ENCODE measurements at regions not wholly inside any gene's neighbourhood (a gene's known extent, or its start where the extent isn't known, plus 50 kb on each side); places are given as distances from the start of the nearest gene placed in this dataset.
"Not testable (repeated sequence)": the region's sequence is repeated elsewhere in the genome, so short reads cannot be mapped to it uniquely, and the experiment has no call there.

DNA sequence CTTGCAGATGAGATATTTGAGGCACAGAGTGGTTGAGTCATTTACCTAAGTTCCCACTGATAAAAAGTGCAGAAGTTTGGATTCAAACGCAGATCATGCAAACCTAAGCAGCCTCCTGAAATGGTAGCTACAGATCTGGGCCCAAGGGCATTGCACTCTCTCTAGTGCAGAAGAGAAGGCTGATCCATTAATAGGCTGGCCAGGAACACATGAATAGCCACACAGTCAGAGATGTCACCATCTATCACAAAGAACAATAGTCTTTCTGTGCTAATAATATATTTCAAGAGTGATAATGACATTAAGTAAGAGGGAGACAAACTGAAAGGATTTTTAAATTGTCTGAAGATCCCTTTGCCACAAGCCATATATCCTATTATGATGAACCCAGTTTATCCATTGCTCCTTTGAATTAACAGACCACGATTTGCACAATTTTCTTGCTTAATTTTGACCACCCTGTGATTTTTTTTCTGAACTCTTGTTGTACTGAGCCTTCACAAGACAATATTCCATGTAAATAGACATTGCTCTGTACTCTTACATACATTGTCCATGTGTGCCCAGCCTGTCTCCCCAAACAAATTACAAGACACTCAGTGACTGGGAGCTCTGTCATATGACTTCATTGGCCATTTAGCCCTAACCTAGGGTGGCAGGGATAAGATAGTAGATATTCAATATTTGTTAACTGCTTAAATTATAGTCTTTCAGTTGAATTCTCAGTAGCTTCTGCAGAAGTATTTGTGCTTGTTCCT lies 112.4 kb upstream of the RBPJ start:
- H3K4me1 Mint-ChIP-seq, result peaks cover 19% of the 10 kb centered on the region
- no peaks in the 10 kb centered on the region for H3K36me3 Mint-ChIP-seq (ENCODE audit: insufficient read depth)
- H3K9me3 Mint-ChIP-seq, result no peaks in the 10 kb centered on the region
- ATAC-seq (replicated peaks; ENCODE audit: extremely low read depth, poor library complexity, severe bottlenecking) (no peak), DNase-seq (ENCODE audit: low spot score in 2 of 2) (no peak)
- peaks cover 18% of the 10 kb centered on the region for H3K27me3 Mint-ChIP-seq
- H3K4me3 Mint-ChIP-seq, result no peak overlapping the region
- no peak overlapping the region for H3K27ac Mint-ChIP-seq (ENCODE audit: low read depth)

DNA sequence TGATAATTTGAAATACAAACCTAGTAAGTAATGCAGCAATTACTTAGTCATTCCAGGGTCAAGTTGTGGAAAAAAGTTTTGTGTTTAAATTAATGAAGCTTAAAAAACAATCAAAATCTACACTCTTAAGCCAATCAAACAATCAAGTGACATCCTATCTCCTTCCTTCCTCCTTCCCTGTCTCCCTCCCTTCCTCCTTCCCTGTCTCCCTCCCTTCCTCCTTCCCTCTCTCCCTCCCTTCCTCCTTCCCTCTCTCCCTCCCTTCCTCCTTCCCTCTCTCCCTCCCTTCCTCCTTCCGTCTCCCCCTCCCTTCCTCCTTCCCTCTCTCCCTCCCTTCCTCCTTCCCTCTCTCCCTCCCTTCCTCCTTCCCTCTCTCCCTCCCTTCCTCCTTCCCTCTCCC lies 111.4 kb upstream of the RBPJ start:
- not testable (repeated sequence) for H3K9me3 Mint-ChIP-seq, H3K4me3 Mint-ChIP-seq

DNA sequence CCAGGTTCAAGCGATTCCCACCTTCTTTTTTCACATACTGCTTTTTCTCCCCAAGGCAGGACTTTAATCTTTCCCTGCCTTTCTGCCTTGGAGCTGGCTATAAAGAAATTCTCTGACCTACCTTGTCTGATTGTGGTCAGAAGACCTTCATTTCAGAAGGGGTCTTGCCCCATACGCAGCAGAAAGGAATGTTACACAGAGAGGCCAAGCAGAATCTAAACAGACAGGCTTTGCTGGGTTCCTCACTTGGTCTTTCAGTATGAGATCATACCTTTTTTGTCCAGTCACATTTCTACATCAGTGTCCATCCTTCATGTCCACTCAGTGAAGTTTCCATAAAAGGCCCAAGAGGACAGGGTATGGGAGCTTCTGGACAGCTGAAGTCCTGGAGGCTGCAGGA lies 108.3 kb upstream of the RBPJ start:
- Mint-ChIP-seq H3K4me1 (peaks cover 25% of the 10 kb centered on the region), H3K4me3 (no peak overlapping the region), H3K9me3 (no peaks in the 10 kb centered on the region), H3K27ac (ENCODE audit: low read depth) (no peak overlapping the region), H3K36me3 (ENCODE audit: insufficient read depth) (no peaks in the 10 kb centered on the region), H3K27me3 (peaks cover 18% of the 10 kb centered on the region)
- ATAC-seq (replicated peaks; ENCODE audit: extremely low read depth, poor library complexity, severe bottlenecking), result no peak
- DNase-seq (ENCODE audit: low spot score in 2 of 2), result no peak

More for the DNA sequence above, 111.4 kb upstream of the RBPJ start:
- Mint-ChIP-seq H3K27me3 (peaks cover 18% of the 10 kb centered on the region), H3K4me1 (peaks cover 19% of the 10 kb centered on the region)
- not testable (repeated sequence) for ATAC-seq (replicated peaks; ENCODE audit: extremely low read depth, poor library complexity, severe bottlenecking); DNase-seq (ENCODE audit: low spot score in 2 of 2); H3K27ac Mint-ChIP-seq (ENCODE audit: low read depth); H3K36me3 Mint-ChIP-seq (ENCODE audit: insufficient read depth)

DNA sequence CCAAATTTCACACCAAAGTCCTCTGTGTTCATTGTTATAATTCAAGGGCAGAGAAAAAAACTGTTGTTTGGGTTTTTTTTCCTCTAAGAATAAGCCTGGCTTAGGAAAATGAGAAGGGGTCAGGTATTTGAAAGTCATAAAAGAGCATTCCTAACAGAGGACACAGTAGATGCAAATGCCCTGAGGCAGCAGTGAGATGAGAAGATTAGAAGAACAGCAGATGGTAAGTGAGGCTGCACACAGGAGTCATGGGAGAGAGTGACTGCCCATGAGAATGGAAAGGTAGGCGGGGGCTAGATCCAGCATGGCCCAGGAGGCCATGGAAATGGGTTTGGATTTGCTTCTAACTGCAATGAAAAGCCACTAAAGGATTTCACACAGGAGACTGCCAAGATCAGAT lies 107.5 kb upstream of the RBPJ start:
- Mint-ChIP-seq H3K9me3 (no peaks in the 10 kb centered on the region), H3K36me3 (ENCODE audit: insufficient read depth) (peaks cover 1% of the 10 kb centered on the region), H3K4me1 (peaks cover 25% of the 10 kb centered on the region), H3K4me3 (no peak overlapping the region), H3K27me3 (peaks cover 18% of the 10 kb centered on the region), H3K27ac (ENCODE audit: low read depth) (peak overlapping the region; percentile 27)
- no peak for DNase-seq (ENCODE audit: low spot score in 2 of 2)
- no peak for ATAC-seq (replicated peaks; ENCODE audit: extremely low read depth, poor library complexity, severe bottlenecking)

DNA sequence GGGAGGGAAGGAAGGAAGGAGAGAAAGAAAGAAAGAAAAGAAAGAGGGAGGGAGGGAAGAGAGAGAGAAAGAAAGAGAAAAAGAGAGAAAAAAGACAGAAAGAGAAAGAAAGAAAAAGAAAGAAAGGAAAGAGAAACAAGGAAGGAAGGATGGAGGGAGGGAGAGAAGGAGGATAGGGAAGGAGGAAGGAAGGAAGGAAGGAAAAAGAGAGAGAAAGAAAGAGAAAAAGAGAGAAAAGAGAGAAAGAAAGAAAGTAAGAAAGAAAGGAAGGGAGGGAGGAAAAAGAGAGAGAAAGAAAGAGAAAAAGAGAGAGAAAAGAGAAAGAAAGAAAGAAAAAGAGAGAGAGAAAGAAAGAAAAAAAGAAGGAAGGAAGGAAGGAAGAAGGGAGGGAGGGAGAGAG lies 105.8 kb upstream of the RBPJ start:
- DNase-seq (ENCODE audit: low spot score in 2 of 2), result no peak
- H3K27ac Mint-ChIP-seq (ENCODE audit: low read depth), result no peak overlapping the region
- H3K4me3 Mint-ChIP-seq, result no peak overlapping the region
- no peak for ATAC-seq (replicated peaks; ENCODE audit: extremely low read depth, poor library complexity, severe bottlenecking)
- peaks cover 25% of the 10 kb centered on the region for H3K4me1 Mint-ChIP-seq
- no peaks in the 10 kb centered on the region for H3K9me3 Mint-ChIP-seq
- H3K27me3 Mint-ChIP-seq, result peaks cover 11% of the 10 kb centered on the region
- H3K36me3 Mint-ChIP-seq (ENCODE audit: insufficient read depth), result peaks cover 1% of the 10 kb centered on the region

DNA sequence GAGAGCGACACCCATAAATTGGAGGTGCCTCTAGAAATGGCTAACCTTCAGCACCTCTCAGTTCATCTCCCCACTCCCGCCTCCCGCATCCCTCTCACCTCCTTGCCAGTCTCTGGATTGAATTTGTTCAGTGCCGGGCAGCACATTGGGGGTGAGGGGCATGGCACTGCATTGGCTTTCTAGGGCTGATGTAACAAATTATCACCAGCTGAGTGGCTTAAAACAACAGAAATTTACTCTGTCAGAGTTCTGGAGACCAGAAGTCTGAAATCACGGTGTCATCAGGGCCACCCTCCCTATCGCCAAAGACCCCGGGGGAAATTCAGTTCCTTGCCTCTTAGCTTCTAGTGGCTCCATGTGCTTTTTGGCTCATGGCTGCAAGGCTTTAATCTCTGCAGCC lies 105.1 kb upstream of the RBPJ start:
- peaks cover 1% of the 10 kb centered on the region for H3K36me3 Mint-ChIP-seq (ENCODE audit: insufficient read depth)
- ATAC-seq (replicated peaks; ENCODE audit: extremely low read depth, poor library complexity, severe bottlenecking) (no peak), DNase-seq (ENCODE audit: low spot score in 2 of 2) (no peak)
- peaks cover 25% of the 10 kb centered on the region for H3K4me1 Mint-ChIP-seq
- no peaks in the 10 kb centered on the region for H3K9me3 Mint-ChIP-seq
- H3K27me3 Mint-ChIP-seq, result peaks cover 4% of the 10 kb centered on the region
- H3K27ac Mint-ChIP-seq (ENCODE audit: low read depth), result peak overlapping the region; percentile 12
- no peak overlapping the region for H3K4me3 Mint-ChIP-seq

DNA sequence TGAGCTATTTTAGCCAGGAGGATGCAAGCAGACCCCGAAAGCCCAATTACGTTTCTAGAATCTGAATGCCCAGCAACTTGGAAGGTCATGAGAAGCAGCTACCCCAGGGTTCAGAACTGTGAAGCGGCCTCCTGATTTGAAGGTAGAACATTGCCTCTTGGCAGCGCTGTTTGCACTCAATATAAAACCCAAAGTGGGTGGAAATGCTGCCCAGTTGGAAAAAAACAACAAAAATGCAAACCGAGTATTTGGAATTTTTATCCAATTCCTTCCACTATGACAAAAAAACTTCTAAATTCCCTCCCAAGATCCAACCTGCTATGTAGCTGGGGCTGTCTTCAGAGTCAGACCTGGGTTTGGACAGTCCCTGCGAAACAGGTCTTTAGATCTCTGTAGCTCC lies 103.3 kb upstream of the RBPJ start:
- H3K4me3 Mint-ChIP-seq, result no peak overlapping the region
- H3K36me3 Mint-ChIP-seq (ENCODE audit: insufficient read depth), result peaks cover 1% of the 10 kb centered on the region
- no peaks in the 10 kb centered on the region for H3K27me3 Mint-ChIP-seq
- peaks cover 5% of the 10 kb centered on the region for H3K9me3 Mint-ChIP-seq
- ATAC-seq (replicated peaks; ENCODE audit: extremely low read depth, poor library complexity, severe bottlenecking), result no peak
- H3K27ac Mint-ChIP-seq (ENCODE audit: low read depth), result no peak overlapping the region
- H3K4me1 Mint-ChIP-seq, result peaks cover 25% of the 10 kb centered on the region
- DNase-seq (ENCODE audit: low spot score in 2 of 2), result no peak

DNA sequence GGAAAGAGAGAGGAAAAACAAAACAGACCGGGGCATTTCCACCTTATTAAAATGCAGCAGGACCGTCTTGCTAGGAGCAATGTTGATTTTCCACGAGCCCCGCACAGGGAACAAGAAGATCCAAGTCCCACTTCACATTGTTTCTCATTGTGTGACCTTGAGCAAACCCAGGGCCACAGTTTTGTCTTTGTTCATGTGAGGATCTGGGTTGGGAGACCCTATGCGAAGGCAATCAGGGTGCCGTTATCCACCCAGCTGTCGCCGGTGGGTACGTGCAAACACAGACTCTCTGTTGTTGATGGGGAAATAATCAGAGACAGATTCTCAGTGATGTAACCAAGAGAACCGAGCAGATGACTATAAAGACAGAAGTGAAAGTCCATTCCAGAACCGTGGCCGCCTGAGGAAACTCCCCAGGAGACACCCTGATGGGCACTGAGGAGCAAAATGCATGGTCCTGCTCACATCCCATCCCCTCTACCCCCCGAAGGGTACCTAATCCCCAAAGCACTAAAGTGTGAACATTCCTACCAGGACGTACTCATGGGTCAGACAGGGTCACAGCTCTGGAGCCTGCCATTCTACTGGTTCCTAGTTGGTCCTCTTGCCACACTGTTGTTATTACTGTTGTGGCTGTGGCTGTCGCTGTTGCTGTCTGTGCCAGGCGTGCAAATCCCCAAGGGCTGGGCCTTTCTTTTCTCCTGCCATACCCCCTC lies 102.7 kb upstream of the RBPJ start:
- H3K9me3 Mint-ChIP-seq, result peaks cover 5% of the 10 kb centered on the region
- DNase-seq (ENCODE audit: low spot score in 2 of 2), result no peak

DNA sequence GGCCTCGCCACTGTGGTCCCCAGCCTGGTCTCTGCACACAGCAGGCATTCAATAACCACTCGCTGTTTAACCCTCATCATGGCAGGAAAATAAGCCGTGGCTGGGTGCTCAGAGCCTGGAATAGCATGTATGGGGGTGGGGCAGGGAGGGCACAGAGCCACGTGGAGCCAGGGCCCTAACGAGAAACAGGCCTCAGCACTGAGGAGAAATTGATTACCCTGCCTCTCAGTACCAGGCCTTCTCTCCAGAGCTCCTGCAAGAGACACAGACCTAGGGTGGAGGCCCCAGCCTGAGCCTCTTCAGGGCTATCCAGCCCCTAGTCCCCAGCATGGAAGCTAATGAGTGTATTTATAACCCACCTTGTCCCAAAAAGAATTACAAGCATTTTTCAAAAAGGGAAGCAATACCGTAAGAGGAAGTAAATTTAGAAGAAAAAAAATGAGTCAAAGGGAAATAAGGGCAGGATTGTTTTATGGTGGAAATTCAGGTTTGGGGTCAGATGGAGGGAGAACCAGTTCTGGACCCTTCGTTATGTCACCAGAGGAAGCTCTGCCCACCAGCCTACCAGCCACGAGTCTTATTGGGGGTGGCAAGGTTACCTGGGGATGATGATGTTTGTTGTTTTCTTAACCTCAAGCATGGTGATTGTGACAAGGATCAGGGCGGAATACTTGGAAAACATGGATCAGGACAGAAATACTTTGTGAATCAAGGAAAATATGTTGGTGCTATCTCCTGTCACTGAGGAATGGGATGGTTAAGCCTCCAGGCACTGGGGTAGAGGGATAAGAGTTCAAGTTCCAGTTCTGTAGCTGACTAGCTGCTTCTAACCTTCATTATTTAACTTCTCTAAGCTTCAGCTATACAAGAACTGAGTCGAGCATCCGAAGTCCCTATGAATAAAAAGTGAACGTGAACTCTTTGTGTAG lies 101.9 kb upstream of the RBPJ start:
- Mint-ChIP-seq H3K4me3 (no peak overlapping the region), H3K27me3 (no peaks in the 10 kb centered on the region), H3K9me3 (peaks cover 5% of the 10 kb centered on the region), H3K36me3 (ENCODE audit: insufficient read depth) (peaks cover 1% of the 10 kb centered on the region), H3K27ac (ENCODE audit: low read depth) (no peak overlapping the region), H3K4me1 (peaks cover 16% of the 10 kb centered on the region)
- no peak for DNase-seq (ENCODE audit: low spot score in 2 of 2)
- ATAC-seq (replicated peaks; ENCODE audit: extremely low read depth, poor library complexity, severe bottlenecking), result no peak

More for the DNA sequence above, 102.7 kb upstream of the RBPJ start:
- no peak overlapping the region for H3K27ac Mint-ChIP-seq (ENCODE audit: low read depth)
- ATAC-seq (replicated peaks; ENCODE audit: extremely low read depth, poor library complexity, severe bottlenecking), result no peak
- no peaks in the 10 kb centered on the region for H3K27me3 Mint-ChIP-seq
- peaks cover 1% of the 10 kb centered on the region for H3K36me3 Mint-ChIP-seq (ENCODE audit: insufficient read depth)
- peaks cover 24% of the 10 kb centered on the region for H3K4me1 Mint-ChIP-seq
- H3K4me3 Mint-ChIP-seq, result no peak overlapping the region

DNA sequence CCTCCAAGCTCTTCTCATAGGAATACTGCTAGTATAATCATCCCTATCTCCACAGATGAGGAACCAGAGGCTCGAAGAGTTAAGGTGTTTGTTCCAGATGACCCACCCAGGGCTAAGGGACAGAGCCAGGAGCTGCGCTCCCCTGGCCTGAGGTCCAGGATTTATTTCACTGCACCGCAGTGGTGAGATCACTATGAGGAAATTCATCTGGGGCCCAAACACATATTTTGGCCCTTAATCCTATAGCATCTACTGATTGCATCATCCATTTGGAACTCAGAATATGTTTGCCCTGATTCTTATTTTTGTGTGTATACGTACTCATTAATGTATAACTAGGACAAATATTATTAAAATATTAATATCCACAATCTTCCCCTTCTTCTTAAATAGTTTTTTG lies 100.1 kb upstream of the RBPJ start:
- ATAC-seq (replicated peaks; ENCODE audit: extremely low read depth, poor library complexity, severe bottlenecking) (no peak), DNase-seq (ENCODE audit: low spot score in 2 of 2) (no peak)
- peaks cover 6% of the 10 kb centered on the region for H3K4me1 Mint-ChIP-seq
- no peak overlapping the region for H3K27ac Mint-ChIP-seq (ENCODE audit: low read depth)
- H3K36me3 Mint-ChIP-seq (ENCODE audit: insufficient read depth), result peaks cover 1% of the 10 kb centered on the region
- no peak overlapping the region for H3K4me3 Mint-ChIP-seq
- peaks cover 5% of the 10 kb centered on the region for H3K9me3 Mint-ChIP-seq
- H3K27me3 Mint-ChIP-seq, result no peaks in the 10 kb centered on the region

DNA sequence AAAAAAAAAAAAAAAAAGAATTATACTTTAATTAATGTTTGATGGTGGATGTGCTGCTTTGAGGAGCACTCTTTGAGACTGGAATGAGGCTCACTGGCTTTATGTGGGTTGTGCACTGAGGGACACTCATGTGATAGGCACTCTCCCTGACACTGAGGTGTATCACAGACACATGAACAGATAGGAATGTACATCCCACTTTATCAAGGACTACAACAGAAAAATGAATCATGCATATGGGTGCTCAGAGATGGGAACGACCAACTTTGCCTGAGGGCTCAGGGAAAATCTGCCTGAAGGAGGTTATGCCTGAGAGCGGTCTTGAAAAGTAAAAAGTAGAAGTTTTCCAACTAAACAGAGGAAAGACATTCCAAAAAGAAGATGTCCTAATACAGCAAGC lies 97.7 kb upstream of the RBPJ start:
- no peaks in the 10 kb centered on the region for H3K27me3 Mint-ChIP-seq

DNA sequence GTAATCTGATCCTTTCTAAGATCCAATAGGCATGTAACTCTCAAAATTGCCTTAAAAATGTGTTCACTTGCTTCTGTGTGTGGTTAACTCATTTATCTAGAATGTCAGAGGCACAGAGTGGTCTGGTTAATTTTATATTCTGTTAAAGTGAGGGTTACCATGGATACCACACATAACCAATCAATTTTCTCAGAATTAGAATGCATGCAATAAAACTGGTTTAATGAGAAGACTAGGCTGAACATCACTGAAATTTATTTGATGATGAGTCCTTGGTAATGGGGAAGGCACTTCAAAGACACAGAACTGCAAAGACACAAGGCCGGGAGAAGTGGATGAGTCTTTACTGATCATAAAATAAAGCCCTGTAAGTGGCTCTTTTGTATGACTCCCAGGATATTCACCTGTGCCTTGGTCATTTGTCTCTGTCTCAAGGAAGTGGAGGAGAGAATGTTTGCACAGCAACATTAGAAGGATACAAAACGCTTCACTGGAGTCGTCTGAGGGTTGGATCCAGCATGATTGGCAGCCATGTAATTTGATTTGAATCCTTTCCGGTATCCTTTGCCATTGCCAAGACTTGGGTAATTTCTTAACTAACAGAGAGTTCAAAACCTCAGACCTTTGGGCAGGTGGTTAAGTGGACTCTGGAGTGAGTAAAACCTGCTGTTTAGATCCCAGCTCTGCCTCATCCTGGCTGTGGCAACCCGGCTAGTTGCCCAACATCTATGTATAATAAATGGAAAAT lies 94.0 kb upstream of the RBPJ start:
- ATAC-seq (replicated peaks; ENCODE audit: extremely low read depth, poor library complexity, severe bottlenecking), result no peak
- H3K9me3 Mint-ChIP-seq, result no peaks in the 10 kb centered on the region
- H3K4me1 Mint-ChIP-seq, result no peaks in the 10 kb centered on the region
- no peaks in the 10 kb centered on the region for H3K36me3 Mint-ChIP-seq (ENCODE audit: insufficient read depth)
- DNase-seq (ENCODE audit: low spot score in 2 of 2), result no peak
- no peak overlapping the region for H3K27ac Mint-ChIP-seq (ENCODE audit: low read depth)
- H3K27me3 Mint-ChIP-seq, result no peaks in the 10 kb centered on the region
- no peak overlapping the region for H3K4me3 Mint-ChIP-seq

More for the DNA sequence above, 97.7 kb upstream of the RBPJ start:
- Mint-ChIP-seq H3K4me1 (no peaks in the 10 kb centered on the region), H3K36me3 (ENCODE audit: insufficient read depth) (no peaks in the 10 kb centered on the region), H3K27ac (ENCODE audit: low read depth) (no peak overlapping the region), H3K9me3 (peaks cover 5% of the 10 kb centered on the region), H3K4me3 (no peak overlapping the region)
- no peak for ATAC-seq (replicated peaks; ENCODE audit: extremely low read depth, poor library complexity, severe bottlenecking)
- no peak for DNase-seq (ENCODE audit: low spot score in 2 of 2)
